ENCODE measurements at regions not wholly inside any gene's neighbourhood (a gene's known extent, or its start where the extent isn't known, plus 50 kb on each side); places are given as distances from the start of the nearest gene placed in this dataset.
"Not testable (repeated sequence)": the region's sequence is repeated elsewhere in the genome, so short reads cannot be mapped to it uniquely, and the experiment has no call there.

- Histone ChIP-seq H3K4me1 (ENCODE audit: control insufficient read depth, insufficient read depth, low read length) (no peaks in the 10 kb centered on the region), H3K36me3 (ENCODE audit: control insufficient read depth, insufficient read depth, low read length) (no peaks in the 10 kb centered on the region), H3K9me3 (ENCODE audit: control insufficient read depth, low read depth, low read length) (no peaks in the 10 kb centered on the region), H3K27me3 (ENCODE audit: control insufficient read depth, insufficient read depth, low read length) (no peaks in the 10 kb centered on the region), H3K27ac (ENCODE audit: low read length) (no peak overlapping the region), H3K4me3 (ENCODE audit: low read length) (no peak overlapping the region)
- DNase-seq: no peak
- no CpG with 5 or more reads among the region's 18 CpGs for WGBS (ENCODE audit: insufficient coverage, low lambda C conversion rate)
Observed at GRCh38 chr2:587087-587960, 89.9 kb downstream of the TMEM18 start.

DNA sequence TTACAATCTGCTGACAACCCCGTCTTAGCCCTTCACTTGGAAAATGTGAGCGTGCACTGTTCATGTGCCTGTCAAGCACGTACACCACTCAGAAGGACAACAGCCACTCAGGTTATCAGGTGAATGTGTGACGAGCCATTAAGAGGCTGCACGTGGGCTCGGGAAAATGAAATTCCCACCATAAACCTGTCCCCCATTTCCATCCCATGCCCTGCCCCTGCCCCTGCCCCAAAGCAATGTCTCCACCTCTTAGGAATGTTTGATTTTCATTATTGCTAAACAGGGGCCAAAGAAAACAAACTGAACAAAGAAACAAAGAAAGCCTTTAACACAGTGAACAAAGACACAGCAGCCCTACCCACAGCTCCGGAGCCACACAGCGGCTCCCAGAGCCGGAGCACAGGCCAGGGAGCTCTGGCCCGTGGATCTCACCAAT is 90.5 kb downstream of the TMEM18 start:
- Histone ChIP-seq H3K4me3 (ENCODE audit: low read length) (no peak overlapping the region), H3K4me1 (ENCODE audit: control insufficient read depth, insufficient read depth, low read length) (no peaks in the 10 kb centered on the region), H3K27ac (ENCODE audit: low read length) (no peak overlapping the region), H3K27me3 (ENCODE audit: control insufficient read depth, insufficient read depth, low read length) (no peaks in the 10 kb centered on the region), H3K9me3 (ENCODE audit: control insufficient read depth, low read depth, low read length) (no peaks in the 10 kb centered on the region), H3K36me3 (ENCODE audit: control insufficient read depth, insufficient read depth, low read length) (no peaks in the 10 kb centered on the region)
- DNase-seq: no peak
- WGBS (ENCODE audit: insufficient coverage, low lambda C conversion rate): 33% methylated on average over 1 of the region's 10 CpGs

GRCh38 chr2:584863-585823 is 92.1 kb downstream of the TMEM18 start:
- Histone ChIP-seq H3K9me3 (ENCODE audit: control insufficient read depth, low read depth, low read length) (no peaks in the 10 kb centered on the region), H3K4me1 (ENCODE audit: control insufficient read depth, insufficient read depth, low read length) (no peaks in the 10 kb centered on the region), H3K4me3 (ENCODE audit: low read length) (no peak overlapping the region), H3K27me3 (ENCODE audit: control insufficient read depth, insufficient read depth, low read length) (no peaks in the 10 kb centered on the region), H3K36me3 (ENCODE audit: control insufficient read depth, insufficient read depth, low read length) (no peaks in the 10 kb centered on the region), H3K27ac (ENCODE audit: low read length) (no peak overlapping the region)
- 78% methylated on average over 4 of the region's 21 CpGs for WGBS (ENCODE audit: insufficient coverage, low lambda C conversion rate)
- no peak for DNase-seq

DNA sequence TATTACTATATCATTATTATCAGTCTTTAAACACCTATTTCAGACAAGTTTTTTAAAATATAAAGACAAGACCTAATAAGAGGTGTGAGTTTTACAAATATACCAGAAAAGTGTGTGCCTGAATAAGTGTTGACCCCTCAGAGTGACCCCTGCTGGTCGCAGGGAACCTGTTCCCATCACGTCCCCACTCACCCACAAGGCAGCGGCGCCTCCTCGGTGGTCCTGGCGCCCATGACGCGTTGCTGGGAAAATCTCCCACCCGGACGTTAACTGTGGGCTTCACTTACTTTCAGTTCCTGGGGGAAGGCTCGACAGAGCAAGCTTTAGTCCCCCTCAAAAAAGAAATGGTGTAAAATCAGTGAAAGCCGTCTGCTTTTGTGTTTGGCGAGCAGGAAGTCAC is 93.5 kb downstream of the TMEM18 start:
- Histone ChIP-seq H3K27me3 (ENCODE audit: control insufficient read depth, insufficient read depth, low read length) (no peaks in the 10 kb centered on the region), H3K27ac (ENCODE audit: low read length) (no peak overlapping the region), H3K36me3 (ENCODE audit: control insufficient read depth, insufficient read depth, low read length) (no peaks in the 10 kb centered on the region), H3K4me1 (ENCODE audit: control insufficient read depth, insufficient read depth, low read length) (no peaks in the 10 kb centered on the region), H3K4me3 (ENCODE audit: low read length) (no peak overlapping the region), H3K9me3 (ENCODE audit: control insufficient read depth, low read depth, low read length) (no peaks in the 10 kb centered on the region)
- DNase-seq: no peak
- no CpG with 5 or more reads among the region's 13 CpGs for WGBS (ENCODE audit: insufficient coverage, low lambda C conversion rate)

DNA sequence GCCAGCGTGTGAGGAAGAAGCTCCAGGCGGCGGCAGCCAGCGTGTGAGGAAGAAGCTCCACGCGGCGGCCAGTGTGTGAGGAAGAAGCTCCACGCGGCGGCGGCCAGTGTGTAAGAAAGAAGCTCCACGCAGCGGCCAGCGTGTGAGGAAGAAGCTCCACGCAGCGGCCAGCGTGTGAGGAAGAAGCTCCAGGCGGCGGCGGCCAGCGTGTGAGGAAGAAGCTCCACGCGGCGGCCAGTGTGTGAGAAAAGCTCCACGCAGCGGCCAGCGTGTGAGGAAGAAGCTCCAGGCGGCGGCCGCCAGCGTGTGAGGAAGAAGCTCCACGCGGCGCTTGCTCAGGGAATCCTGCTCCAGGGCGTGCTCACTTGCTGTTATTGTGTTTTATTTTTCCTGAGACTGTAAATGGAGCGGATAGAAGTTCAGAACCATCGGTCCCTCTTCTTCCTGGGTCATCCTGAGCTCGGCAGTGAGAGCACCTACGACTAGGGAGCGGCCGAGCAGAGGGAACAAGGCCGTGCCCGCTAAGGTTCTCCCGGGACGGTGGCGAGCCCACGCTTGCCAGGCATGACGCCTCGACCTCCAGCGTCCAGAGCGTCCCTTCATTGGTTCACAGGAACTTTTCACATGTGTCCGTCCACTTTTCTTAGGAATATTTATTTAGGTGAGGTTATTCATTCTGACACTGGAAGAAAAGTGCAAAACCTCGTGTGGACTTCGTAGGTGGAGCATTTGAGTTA is 94.2 kb downstream of the TMEM18 start:
- H3K9me3 ChIP-seq (ENCODE audit: control insufficient read depth, low read depth, low read length): no peaks in the 10 kb centered on the region

DNA sequence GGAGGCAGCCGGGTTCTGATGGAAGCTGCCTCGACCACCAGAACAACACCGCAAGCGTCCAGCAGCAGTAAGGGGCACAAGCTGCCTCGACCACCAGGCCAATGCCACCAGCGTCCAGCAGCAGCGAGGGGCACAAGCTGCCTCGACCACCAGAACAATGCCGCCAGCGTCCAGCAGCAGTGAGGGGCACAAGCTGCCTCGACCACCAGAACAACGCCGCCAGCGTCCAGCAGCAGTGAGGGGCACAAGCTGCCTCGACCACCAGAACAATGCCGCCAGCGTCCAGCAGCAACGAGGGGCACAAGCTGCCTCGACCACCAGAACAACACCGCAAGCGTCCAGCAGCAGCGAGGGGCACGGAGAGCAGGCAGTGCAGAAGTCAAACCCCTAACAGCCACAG is 94.9 kb downstream of the TMEM18 start:
- H3K36me3 ChIP-seq (ENCODE audit: control insufficient read depth, insufficient read depth, low read length); H3K27me3 ChIP-seq (ENCODE audit: control insufficient read depth, insufficient read depth, low read length); H3K4me1 ChIP-seq (ENCODE audit: control insufficient read depth, insufficient read depth, low read length); DNase-seq; H3K27ac ChIP-seq (ENCODE audit: low read length); H3K9me3 ChIP-seq (ENCODE audit: control insufficient read depth, low read depth, low read length); H3K4me3 ChIP-seq (ENCODE audit: low read length): not testable (repeated sequence)
- no CpG with 5 or more reads among the region's 23 CpGs for WGBS (ENCODE audit: insufficient coverage, low lambda C conversion rate)

More for the DNA sequence above, 94.2 kb downstream of the TMEM18 start:
- DNase-seq: no peak
- Histone ChIP-seq H3K4me1 (ENCODE audit: control insufficient read depth, insufficient read depth, low read length) (no peaks in the 10 kb centered on the region), H3K36me3 (ENCODE audit: control insufficient read depth, insufficient read depth, low read length) (no peaks in the 10 kb centered on the region), H3K27me3 (ENCODE audit: control insufficient read depth, insufficient read depth, low read length) (no peaks in the 10 kb centered on the region), H3K4me3 (ENCODE audit: low read length) (no peak overlapping the region), H3K27ac (ENCODE audit: low read length) (no peak overlapping the region)
- WGBS (ENCODE audit: insufficient coverage, low lambda C conversion rate): 80% methylated on average over 1 of the region's 54 CpGs

GRCh38 chr2:579961-580360 is 97.2 kb downstream of the TMEM18 start:
- no peak overlapping the region for H3K4me3 ChIP-seq (ENCODE audit: low read length)
- no peak for DNase-seq
- H3K36me3 ChIP-seq (ENCODE audit: control insufficient read depth, insufficient read depth, low read length): no peaks in the 10 kb centered on the region
- no peaks in the 10 kb centered on the region for H3K9me3 ChIP-seq (ENCODE audit: control insufficient read depth, low read depth, low read length)
- 86% methylated on average over 4 of the region's 8 CpGs for WGBS (ENCODE audit: insufficient coverage, low lambda C conversion rate)
- no peaks in the 10 kb centered on the region for H3K4me1 ChIP-seq (ENCODE audit: control insufficient read depth, insufficient read depth, low read length)
- no peaks in the 10 kb centered on the region for H3K27me3 ChIP-seq (ENCODE audit: control insufficient read depth, insufficient read depth, low read length)
- H3K27ac ChIP-seq (ENCODE audit: low read length): no peak overlapping the region

DNA sequence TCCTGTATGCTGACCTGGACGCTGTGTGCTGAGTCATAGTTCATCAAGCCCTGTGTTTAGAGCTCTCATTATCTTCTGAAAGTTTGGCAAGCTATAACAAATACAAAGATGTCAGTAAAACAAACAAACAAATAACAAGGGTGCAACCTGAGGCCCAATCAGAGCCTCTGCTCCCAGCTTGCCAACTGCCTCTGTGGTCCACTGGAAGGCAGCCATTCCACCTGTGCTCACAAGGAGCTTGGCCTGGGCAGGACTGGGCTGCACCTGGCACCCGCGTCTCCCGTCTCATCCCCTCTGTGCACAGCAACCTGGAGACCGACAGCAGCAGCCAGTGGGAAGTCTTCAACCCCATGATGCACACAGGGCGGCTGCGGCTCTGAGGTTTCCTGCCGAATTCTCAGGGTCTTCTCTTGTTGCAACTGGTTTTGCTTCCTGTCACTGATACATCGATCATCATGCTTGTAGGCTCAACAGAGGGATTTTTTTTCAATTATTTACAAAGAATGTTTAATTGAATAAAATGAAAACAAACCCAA is 97.8 kb downstream of the TMEM18 start:
- no peaks in the 10 kb centered on the region for H3K36me3 ChIP-seq (ENCODE audit: control insufficient read depth, insufficient read depth, low read length)
- H3K9me3 ChIP-seq (ENCODE audit: control insufficient read depth, low read depth, low read length): no peaks in the 10 kb centered on the region
- no peaks in the 10 kb centered on the region for H3K4me1 ChIP-seq (ENCODE audit: control insufficient read depth, insufficient read depth, low read length)
- 100% methylated on average over 1 of the region's 9 CpGs for WGBS (ENCODE audit: insufficient coverage, low lambda C conversion rate)
- H3K27ac ChIP-seq (ENCODE audit: low read length): no peak overlapping the region
- DNase-seq: no peak
- no peaks in the 10 kb centered on the region for H3K27me3 ChIP-seq (ENCODE audit: control insufficient read depth, insufficient read depth, low read length)
- H3K4me3 ChIP-seq (ENCODE audit: low read length): no peak overlapping the region

DNA sequence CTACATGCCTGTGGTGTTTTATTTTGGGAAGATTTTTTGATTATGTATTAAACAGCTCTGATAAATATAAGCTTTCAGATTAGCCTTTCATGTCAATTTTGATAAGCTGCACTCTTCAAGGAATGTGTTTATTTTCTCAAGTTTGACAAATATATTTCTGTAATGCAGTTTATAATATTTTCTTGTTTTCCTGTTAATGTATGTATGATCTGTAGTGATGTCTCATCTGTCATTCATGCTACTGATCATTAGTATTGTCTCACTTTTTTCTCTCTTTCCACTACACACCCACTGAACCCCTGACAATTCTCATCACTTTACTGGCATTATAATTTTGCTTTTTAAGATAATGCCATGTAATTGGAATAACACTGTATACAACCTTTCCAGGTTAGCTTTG is 100.9 kb downstream of the TMEM18 start:
- Histone ChIP-seq H3K36me3 (ENCODE audit: control insufficient read depth, insufficient read depth, low read length) (no peaks in the 10 kb centered on the region), H3K27ac (ENCODE audit: low read length) (no peak overlapping the region), H3K9me3 (ENCODE audit: control insufficient read depth, low read depth, low read length) (no peaks in the 10 kb centered on the region), H3K27me3 (ENCODE audit: control insufficient read depth, insufficient read depth, low read length) (no peaks in the 10 kb centered on the region), H3K4me1 (ENCODE audit: control insufficient read depth, insufficient read depth, low read length) (no peaks in the 10 kb centered on the region), H3K4me3 (ENCODE audit: low read length) (no peak overlapping the region)
- DNase-seq: no peak

- no peaks in the 10 kb centered on the region for H3K36me3 ChIP-seq (ENCODE audit: control insufficient read depth, insufficient read depth, low read length)
- no peak overlapping the region for H3K27ac ChIP-seq (ENCODE audit: low read length)
- no peaks in the 10 kb centered on the region for H3K4me1 ChIP-seq (ENCODE audit: control insufficient read depth, insufficient read depth, low read length)
- no CpG with 5 or more reads among the region's 1 CpG for WGBS (ENCODE audit: insufficient coverage, low lambda C conversion rate)
- no peak for DNase-seq
- H3K9me3 ChIP-seq (ENCODE audit: control insufficient read depth, low read depth, low read length): no peaks in the 10 kb centered on the region
- no peak overlapping the region for H3K4me3 ChIP-seq (ENCODE audit: low read length)
- no peaks in the 10 kb centered on the region for H3K27me3 ChIP-seq (ENCODE audit: control insufficient read depth, insufficient read depth, low read length)
Observed at GRCh38 chr2:575727-576236, 101.4 kb downstream of the TMEM18 start.
